NCI-H524 (cell line): ENCODE measurements at regions not wholly inside any gene's neighbourhood (a gene's known extent, or its start where the extent isn't known, plus 50 kb on each side); places are given as distances from the start of the nearest gene placed in this dataset.

Experiments used
- DNase-seq, 2 experiments: peaks; one replicate each; lab custom pipeline; 2025; lab: John Stamatoyannopoulos, UW

DNA sequence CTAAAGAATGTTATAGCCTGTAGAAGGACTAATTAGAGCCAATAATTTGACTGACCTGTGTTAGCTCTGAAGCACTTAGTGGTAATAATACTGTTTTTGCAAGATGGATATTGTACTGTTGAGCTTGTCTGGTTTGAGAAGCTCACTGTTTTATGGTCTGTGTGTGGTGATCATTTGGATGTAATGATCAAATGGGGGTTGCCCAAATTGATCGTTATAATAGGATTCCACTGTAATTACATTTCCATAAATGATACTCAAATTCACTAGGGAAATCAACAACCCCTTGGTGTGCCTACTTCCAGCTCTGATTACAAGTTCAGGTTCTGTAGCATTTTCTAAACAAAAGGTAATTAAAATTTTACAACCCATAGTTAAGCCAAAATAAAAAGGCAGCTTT, 971.4 kb downstream of the TTLL7 start:
- no peak for DNase-seq

DNA sequence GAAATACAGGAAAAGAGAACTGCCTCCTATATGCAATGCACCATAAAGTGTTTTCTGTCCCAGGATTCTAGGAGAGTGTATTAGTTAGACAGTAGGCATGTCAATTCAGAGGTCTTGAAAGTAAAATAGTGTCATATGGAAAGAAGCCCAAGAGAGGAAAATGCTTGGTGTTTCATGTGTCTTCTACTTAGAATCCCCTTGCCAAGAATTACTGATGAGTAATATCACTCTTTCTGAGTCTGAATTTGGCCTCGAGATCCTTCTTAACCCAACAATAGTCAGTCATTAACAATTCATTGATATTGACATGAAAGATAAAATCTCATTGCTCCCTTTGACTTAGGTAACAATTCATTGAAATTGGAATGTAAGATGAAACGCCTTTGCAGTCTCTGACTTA, 972.2 kb downstream of the TTLL7 start:
- no peak for DNase-seq

DNA sequence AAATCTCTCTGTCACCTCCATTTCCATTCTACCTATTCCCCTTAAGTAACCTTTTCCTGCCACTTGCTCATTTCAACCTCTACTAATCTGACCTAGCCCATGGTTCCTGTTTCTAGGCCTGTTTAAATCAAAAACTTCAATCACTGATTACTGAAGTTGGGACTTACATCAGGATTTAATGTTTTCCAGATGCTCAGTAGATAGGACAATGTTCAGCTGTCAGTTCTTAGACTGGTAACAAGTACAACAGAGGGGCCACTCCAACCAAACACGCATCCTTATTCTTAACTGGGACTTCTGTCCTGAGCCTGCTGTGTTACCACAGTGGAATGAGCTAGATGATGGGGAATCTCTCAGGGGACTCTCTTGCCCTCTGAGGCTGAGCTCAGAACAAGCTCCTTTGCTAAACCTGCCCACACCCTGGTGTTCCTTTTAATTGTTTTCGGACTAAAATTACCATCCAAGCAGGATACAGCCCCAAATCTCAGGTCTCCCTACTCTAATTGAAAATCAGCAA, 974.6 kb downstream of the TTLL7 start:
- no peak for DNase-seq

- no peak for DNase-seq
These were observed 975.7 kb downstream of the TTLL7 start for GRCh38 chr1:83023212-83023611.

DNA sequence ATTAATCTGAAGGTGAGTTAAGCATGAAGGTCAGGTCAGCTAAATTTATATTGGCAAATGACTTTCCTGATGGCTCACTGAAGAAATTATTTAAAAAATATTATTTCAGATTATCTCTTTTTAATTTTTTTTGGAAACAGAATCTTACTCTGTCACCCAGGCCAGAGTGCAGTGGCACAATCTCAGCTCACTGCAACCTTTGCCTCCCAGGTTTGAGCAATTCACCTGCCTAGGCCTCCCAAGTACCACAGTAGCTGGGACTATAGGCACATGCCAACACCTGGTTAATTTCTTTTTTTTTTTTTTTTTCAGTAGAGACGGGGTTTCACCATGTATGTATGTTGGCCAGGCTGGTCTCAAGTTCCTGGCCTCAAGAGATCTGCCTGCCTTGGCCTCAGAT, 976.7 kb downstream of the TTLL7 start:
- no peak for DNase-seq

- DNase-seq = no peak
These were observed 981.2 kb downstream of the TTLL7 start for GRCh38 chr1:83017701-83018100.

- no peak for DNase-seq
These were observed 981.7 kb downstream of the TTLL7 start for GRCh38 chr1:83017276-83017675.

DNA sequence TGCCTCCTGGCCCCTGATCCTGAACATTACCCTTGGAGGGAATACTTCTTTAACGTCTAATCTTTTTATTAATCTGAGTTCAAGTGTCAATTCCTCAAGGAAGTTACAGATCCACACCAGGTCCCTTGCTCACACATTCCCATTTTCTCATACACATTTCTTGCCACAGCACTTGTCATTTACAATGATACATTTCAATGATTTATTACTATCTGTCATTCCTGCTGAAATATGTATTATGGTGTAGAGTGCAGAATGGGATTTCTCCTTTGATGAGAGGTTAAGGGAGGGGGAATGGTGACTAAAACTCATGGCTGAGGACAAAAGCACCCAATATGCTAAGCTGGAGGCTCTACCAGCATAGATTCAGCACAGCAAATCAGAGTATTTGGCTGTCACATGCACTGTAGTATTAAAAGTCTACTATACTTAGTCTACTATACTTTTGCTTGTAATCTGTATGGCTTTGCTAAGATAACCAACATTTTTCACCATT, 982.5 kb downstream of the TTLL7 start:
- no peak for DNase-seq

DNA sequence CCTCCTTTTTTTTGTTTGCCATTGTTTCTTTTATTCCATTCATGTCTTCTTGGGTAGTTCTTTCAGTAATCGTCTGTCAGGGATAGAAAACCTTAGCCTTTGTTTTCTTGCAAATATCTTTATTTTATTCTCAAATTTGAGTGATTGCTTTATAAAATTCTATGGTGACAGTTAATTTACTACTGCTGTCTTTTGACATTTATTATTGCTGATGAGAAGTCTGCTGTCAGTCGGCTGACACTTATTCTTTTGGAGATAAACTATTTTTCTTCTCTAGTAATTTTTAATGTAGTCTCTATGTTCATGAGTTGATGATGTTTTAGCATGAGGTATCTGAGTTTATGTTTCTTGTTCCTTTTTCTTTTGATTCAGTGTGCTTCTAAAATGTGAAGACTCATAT, 983.8 kb downstream of the TTLL7 start:
- DNase-seq = no peak

- no peak for DNase-seq
These were observed 986.0 kb downstream of the TTLL7 start for GRCh38 chr1:83012950-83013349.

DNA sequence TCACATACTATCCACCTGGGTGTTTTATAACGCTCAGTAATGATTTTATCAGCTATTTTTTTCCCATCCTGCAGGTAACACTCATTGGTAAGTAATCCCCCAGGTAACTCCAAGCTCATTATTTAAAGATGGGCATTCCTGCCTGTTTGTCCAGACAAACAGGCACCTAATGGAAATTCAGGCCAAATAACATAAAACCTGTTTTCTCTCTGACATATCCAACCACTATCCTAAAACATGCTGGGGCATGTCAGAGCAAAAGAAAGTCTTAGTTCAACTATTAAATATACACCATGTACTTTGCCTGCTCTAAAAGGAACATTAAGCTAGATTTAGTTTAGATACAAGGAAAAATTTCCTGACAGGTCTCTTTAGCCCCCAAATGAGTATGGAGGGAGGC, 987.7 kb downstream of the TTLL7 start:
- no peak for DNase-seq

DNA sequence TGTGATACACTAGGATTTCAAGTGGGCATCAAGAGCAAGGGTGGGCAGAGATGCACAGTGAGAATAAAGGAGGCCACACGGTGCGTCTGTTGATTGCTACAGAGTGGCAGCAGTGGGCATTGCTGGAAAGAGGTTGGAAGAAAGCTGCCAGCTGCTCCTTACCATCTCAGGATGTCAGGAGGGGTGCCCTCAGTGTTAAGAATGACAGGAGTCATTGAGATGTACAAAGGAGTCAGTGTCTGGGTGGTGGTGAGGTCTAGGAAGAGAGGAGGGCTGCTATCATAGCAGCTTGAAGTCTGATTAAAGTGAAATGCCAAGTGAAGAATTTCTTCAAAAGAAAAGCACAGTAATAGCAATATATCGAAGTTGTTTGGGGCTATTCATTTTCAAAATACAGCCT, 992.7 kb downstream of the TTLL7 start:
- peak in 1 of 2 experiments; percentile 8 for DNase-seq

- no peak for DNase-seq
These were observed 998.6 kb downstream of the TTLL7 start for GRCh38 chr1:83000286-83000685.

- DNase-seq = no peak
These were observed 1003.0 kb downstream of the TTLL7 start for GRCh38 chr1:82995951-82996350.

DNA sequence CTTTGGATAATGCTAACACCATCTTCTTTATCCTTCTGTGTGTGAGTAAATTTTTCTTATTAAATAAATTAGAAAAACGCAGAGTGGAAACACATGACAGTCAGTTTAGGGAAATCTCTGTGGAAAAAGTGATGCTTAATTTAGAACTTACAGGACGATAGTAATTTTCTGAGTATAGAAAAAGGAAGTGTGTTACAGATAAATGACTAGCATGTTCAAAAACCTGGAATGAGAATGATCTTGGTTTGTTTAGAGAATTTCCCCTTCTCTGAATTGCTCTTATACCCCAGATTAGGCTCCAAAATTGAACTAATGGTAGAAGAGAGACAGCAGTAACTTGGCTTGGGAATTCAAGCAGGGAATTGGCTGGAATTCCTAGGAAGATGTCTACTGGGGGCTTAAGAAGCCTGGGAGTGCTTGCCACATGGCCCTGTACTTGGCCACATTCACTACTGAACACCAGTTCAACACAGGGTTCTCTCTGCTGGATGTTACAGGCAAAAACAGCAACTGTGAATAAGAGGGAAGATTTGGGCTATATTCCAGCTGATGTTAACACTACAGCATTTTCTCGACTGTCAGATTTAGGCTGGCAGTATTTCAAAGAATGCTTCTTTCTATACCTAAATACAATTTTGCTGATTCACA, 1004.2 kb downstream of the TTLL7 start:
- DNase-seq = no peak

DNA sequence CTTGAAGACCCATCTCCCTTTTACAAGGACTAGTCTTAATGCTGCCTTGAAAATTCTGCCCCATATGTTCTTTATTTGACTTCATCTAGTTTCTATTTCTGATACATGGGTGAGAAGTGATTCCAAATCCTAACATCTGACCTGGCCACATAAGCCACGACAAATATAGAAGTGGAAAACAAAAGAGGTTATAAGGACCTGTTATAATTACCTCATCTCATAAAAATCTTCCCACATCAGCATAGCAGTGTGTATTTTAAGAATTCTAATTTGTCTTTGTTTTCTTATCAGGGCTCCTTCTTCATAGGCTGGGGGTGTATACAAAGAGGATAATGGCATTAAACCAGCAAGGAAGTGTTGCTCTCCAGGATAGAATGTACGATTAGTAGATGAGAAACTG, 1007.4 kb downstream of the TTLL7 start:
- DNase-seq = no peak

GRCh38 chr1:82979593-82980236, 1019.2 kb downstream of the TTLL7 start:
- DNase-seq = no peak

DNA sequence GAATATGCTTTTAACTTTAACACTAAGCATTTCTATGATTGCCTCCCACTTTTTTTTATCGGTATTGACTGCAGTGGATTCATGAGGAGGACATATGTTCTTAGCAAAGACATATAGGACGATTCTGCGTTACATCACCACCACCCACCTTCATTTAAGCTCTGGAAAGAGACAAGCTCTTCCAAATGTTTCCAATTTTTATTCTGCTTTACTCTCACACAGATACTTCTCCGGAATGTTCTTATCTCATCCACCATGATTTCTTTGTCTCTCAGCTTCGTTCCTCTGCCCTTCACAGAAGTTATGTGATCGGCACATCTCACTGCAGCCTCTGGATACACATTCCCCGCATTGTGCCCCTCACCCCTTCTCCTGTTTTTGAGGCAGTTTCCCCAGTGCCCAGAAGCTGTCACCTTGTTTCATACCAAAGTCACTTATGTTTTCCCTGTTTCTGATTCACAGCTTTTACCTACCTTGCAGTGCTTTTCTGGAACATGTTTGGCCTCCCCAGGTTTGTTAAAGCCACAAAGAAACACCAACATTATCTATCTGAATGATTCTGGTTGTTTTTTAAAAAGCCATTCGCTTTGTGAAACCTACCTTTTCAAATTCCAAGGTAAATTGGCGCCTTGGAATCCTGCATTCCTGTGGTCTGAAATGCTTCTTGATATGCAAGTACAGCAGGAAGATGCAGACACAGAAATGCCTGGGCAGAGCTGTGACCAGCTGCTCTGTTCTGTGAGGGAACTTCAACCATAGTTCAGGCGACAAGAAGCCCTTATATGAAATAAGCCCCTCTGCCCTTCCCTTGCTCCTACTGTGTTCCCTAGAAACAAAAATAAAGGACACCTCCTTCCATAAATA, 1020.2 kb downstream of the TTLL7 start:
- DNase-seq = no peak

- no peak for DNase-seq
These were observed 1025.9 kb downstream of the TTLL7 start for GRCh38 chr1:82972841-82973553.

DNA sequence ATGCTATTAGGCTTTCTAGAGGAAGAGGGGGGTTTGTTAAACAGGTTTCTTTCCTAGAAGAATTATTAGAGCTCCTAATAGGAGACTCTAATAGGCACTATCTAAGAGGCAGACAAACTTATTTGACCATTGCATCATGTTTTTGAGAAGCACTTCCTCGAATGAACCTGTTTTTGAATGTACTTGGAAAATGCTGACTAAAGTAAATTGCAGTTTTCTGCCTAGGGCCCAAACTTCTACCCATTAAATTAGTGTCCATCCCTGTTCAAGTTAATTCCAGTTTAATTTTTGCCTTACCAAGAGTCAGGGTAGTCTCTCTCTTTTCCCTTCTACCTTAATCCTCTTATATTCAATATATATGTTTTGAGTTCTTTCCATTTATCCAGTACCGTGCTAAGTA, 1029.6 kb downstream of the TTLL7 start:
- no peak for DNase-seq

DNA sequence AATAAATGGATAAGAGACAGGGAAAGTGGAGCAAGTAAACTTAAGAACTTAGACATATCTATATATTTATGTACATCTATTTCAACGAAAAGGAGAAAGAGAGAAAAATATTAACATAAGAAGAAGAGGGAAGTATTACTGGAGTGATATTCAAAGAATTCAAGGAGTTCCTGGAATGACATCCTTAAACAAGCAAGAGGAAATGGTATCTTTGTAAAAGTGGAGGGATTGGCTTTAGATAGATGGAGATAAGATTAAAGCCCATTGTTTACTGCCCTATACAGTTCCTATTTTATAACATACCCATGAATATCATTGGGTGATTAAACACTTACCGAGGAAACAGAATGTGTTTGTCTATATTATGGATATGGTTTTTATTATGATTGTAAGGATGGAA, 1036.3 kb downstream of the TTLL7 start:
- no peak for DNase-seq

GRCh38 chr1:82950606-82951200, 1048.2 kb downstream of the TTLL7 start:
- no peak for DNase-seq
